Keratinocyte (primary cell): ENCODE measurements at regions not wholly inside any gene's neighbourhood (a gene's known extent, or its start where the extent isn't known, plus 50 kb on each side); places are given as distances from the start of the nearest gene placed in this dataset.

ENCODE experiments used
- CTCF ChIP-seq, 3 experiments: IDR thresholded peaks in 1 of 3; conservative IDR thresholded peaks in 1 of 3; optimal IDR thresholded peaks in 1 of 3; 2 replicates in 2 of 3; 3 replicates in 1 of 3; pipeline versions ENCODE3 to v1.5.1; 2011; ENCODE audit warnings: low read length in 3 of 3, mild to moderate bottlenecking in 3 of 3, moderate library complexity in 2 of 3, control low read depth in 1 of 3, inconsistent platforms in 1 of 3; ENCODE audit not compliant: insufficient read depth in 2 of 3; ENCODE audit errors: extremely low read depth in 1 of 3
- EZH2 ChIP-seq: IDR thresholded peaks from one replicate; pipeline ENCODE4 v1.6.1; 2012; ENCODE audit warnings: inconsistent platforms, mild to moderate bottlenecking, low read length, moderate library complexity

DNA sequence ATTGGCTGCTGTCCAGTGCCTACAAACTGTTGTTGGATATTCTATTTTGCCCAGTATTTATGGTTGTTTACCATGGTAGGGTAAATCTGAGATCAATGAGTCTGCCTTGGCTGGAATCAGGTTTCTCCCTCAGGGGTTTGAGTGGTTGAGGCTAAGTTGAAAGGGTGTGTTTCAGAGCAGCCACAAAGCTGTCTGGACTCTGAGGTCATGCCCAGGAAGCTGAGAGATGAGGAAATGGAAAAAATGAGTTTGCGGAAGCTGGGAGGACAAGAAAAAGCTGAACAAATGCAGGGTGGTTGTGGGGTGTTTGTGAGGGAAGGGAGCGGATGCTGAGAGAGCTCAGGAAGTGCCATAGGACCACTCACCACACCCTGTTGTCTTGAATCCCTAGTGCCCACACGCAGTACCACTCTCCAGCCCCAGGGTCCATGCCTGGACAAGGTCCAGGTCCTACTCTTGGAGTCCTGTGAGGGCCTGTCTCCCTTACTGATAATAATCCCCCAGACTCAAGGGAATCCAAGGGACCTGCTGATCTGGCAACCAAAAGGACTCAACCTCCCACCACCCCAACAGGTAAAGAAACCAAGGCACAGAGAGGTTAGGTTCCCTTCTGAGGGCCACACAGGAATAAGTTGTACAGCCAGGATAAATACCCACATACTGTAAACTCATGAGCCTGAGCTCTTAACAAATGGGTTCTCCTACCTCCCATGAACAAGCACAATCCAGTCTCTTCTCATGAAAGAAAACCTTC is 81.6 kb downstream of the PPCDC start:
- TF ChIP-seq EZH2: no peak
- TF ChIP-seq CTCF (optimal IDR thresholded peaks at IDR 0.05 in 1 of 3, IDR thresholded peaks at IDR 0.05 in 1 of 3, conservative IDR thresholded peaks at IDR 0.05 in 1 of 3; ENCODE audit: extremely low read depth in 1 of 3, insufficient read depth in 2 of 3, low read length in 3 of 3): no peak
